Neural cell (in vitro differentiated cells): ENCODE measurements at regions not wholly inside any gene's neighbourhood (a gene's known extent, or its start where the extent isn't known, plus 50 kb on each side); places are given as distances from the start of the nearest gene placed in this dataset.

ENCODE experiments used
- H2AFZ ChIP-seq: fragments of 200-600, 300-800 bp; sonication (generic), shearing (Covaris generic); 2 replicates; pipeline ENCODE4 v1.6.0; 2014; ENCODE audit warnings: low read depth, mild to moderate bottlenecking, antibody characterized with exemption, low read length, moderate library complexity
- H3F3A ChIP-seq: fragments of 200-600 bp; shearing (Covaris generic); 2 replicates; pipeline ENCODE4 v1.6.1; 2016; ENCODE audit warnings: mild to moderate bottlenecking, moderate library complexity, mixed read lengths, antibody characterized with exemption, low read length; ENCODE audit not compliant: insufficient read depth, poor library complexity, severe bottlenecking
- H3K27ac ChIP-seq: fragments of 200-600, 300-800 bp; sonication (generic), shearing (Covaris generic); 2 replicates; pipeline ENCODE4 v1.5.1; 2014; ENCODE audit warnings: mild to moderate bottlenecking, low read length, moderate library complexity
- H3K27me3 ChIP-seq: fragments of 300-800, 200-600 bp; sonication (generic), shearing (Covaris generic); 2 replicates; pipeline ENCODE4 v1.6.0; 2014; ENCODE audit warnings: mild to moderate bottlenecking, low read depth, low read length, moderate library complexity; ENCODE audit not compliant: insufficient read depth
- H3K36me3 ChIP-seq: fragments of 300-800, 200-600 bp; sonication (generic), shearing (Covaris generic); 2 replicates; pipeline ENCODE4 v1.5.1; 2014; ENCODE audit warnings: mild to moderate bottlenecking, antibody characterized with exemption, low read length, moderate library complexity; ENCODE audit not compliant: insufficient read depth
- H3K4me2 ChIP-seq: fragments of 300-800, 200-600 bp; sonication (generic), shearing (Covaris generic); 2 replicates; pipeline ENCODE4 v1.6.0; 2014; ENCODE audit warnings: mild to moderate bottlenecking, low read length
- H3K4me3 ChIP-seq: fragments of 300-800, 200-600 bp; sonication (generic), shearing (Covaris generic); 2 replicates; pipeline ENCODE4 v1.5.1; 2014; ENCODE audit warnings: mild to moderate bottlenecking, low read length, moderate library complexity
- H3K79me2 ChIP-seq: fragments of 200-600 bp; shearing (Covaris generic); replicated peaks from 2 replicates; pipeline ENCODE4 v1.6.0; 2014; ENCODE audit warnings: mild to moderate bottlenecking, low read length, moderate library complexity; ENCODE audit not compliant: insufficient read depth
- H3K9ac ChIP-seq: fragments of 300-800, 200-600 bp; sonication (generic), shearing (Covaris generic); 2 replicates; pipeline ENCODE4 v1.6.1; 2016; ENCODE audit warnings: mild to moderate bottlenecking, low read length, mixed read lengths
- H3K9me2 ChIP-seq: fragments of 200-600 bp; shearing (Covaris generic); 2 replicates; pipeline ENCODE4 v1.6.1; 2016; ENCODE audit warnings: mild to moderate bottlenecking, low read length, mixed read lengths; ENCODE audit not compliant: insufficient read depth
- H3K9me3 ChIP-seq: fragments of 200-600, 300-800 bp; sonication (generic), shearing (Covaris generic); 2 replicates; pipeline ENCODE4 v1.6.1; 2016; ENCODE audit warnings: mild to moderate bottlenecking, mixed run types, low read length, moderate library complexity, mixed read lengths
- H4K20me1 ChIP-seq: fragments of 200-600 bp; shearing (Covaris generic); 2 replicates; pipeline ENCODE4 v1.6.1; 2016; ENCODE audit warnings: mild to moderate bottlenecking, mixed run types; ENCODE audit not compliant: insufficient read depth
- EP300 ChIP-seq: fragments of 450-650 bp; conservative IDR thresholded peaks from 2 replicates; pipeline ENCODE4 v1.6.1; 2014; ENCODE audit warnings: antibody characterized with exemption, mild to moderate bottlenecking, moderate library complexity; ENCODE audit not compliant: poor library complexity, severe bottlenecking
- EZH2 ChIP-seq: fragments of 200-600, 300-800 bp; shearing (Covaris generic), sonication (generic); IDR thresholded peaks from 2 replicates; pipeline ENCODE4 v1.6.1; 2014; ENCODE audit warnings: antibody characterized with exemption, low read length, borderline replicate concordance, mild to moderate bottlenecking; ENCODE audit not compliant: insufficient read depth, poor library complexity, severe bottlenecking
- MXI1 ChIP-seq: fragments of 450-650 bp; conservative IDR thresholded peaks from 2 replicates; pipeline ENCODE4 v1.6.1; 2014; ENCODE audit warnings: antibody characterized with exemption, mild to moderate bottlenecking; ENCODE audit not compliant: poor library complexity, severe bottlenecking
- POLR2AphosphoS5 ChIP-seq: IDR thresholded peaks from 2 replicates; pipeline ENCODE4 v1.6.1; 2012
- RAD21 ChIP-seq: fragments of 450-650 bp; conservative IDR thresholded peaks from 2 replicates; pipeline ENCODE4 v1.6.1; 2014; ENCODE audit warnings: antibody characterized with exemption, mild to moderate bottlenecking, moderate library complexity
- SMC3 ChIP-seq: fragments of 450-650 bp; conservative IDR thresholded peaks from 2 replicates; pipeline ENCODE4 v1.6.1; 2014; ENCODE audit warnings: antibody characterized with exemption, mild to moderate bottlenecking, moderate library complexity; ENCODE audit not compliant: poor library complexity
- TAF1 ChIP-seq: IDR thresholded peaks from 2 replicates; pipeline ENCODE4 v1.6.1; 2012; ENCODE audit warnings: low read depth
- TF ChIP-seq, protein P1 (sequence below): fragments of 450-650 bp; IDR thresholded peaks from 2 replicates; pipeline ENCODE4 v1.5.1; 2014; ENCODE audit warnings: antibody characterized with exemption, mild to moderate bottlenecking, moderate library complexity; ENCODE audit not compliant: poor library complexity, severe bottlenecking
- TF ChIP-seq, protein P2 (sequence below): IDR thresholded peaks from 2 replicates; pipeline ENCODE4 v1.6.1; 2012; ENCODE audit warnings: borderline replicate concordance

DNA sequence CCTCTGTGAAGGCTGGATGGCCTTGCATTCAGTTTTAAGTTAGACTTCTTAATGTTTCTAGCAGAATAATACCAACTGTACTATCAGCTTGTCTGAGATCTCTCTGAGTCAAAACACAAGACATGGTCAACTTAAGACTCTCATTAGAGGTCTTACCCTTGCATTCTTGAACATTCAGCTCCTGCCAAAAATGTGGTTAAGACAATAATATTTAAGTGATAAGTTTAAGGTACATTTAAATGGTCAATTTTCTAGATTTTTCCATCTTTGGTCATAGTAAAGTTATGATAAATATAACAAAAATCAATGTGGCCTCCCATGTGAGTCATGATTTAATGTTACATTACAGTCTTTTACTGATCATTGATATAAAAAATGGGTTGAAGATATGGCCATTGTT lies 75.0 kb downstream of the NR2F1 start:
- Histone ChIP-seq H3K27ac (no peak overlapping the region), H3K27me3 (no peaks in the 10 kb centered on the region), H3F3A (no peaks in the 10 kb centered on the region), H3K9me3 (no peaks in the 10 kb centered on the region), H3K4me3 (no peak overlapping the region), H3K4me2 (no peak overlapping the region), H3K9ac (no peak overlapping the region), H3K36me3 (no peaks in the 10 kb centered on the region), H3K9me2 (no peaks in the 10 kb centered on the region), H3K79me2 (no peaks in the 10 kb centered on the region), H2AFZ (no peak overlapping the region), H4K20me1 (no peaks in the 10 kb centered on the region)
- TF ChIP-seq RAD21: no peak
- TF ChIP-seq EZH2: no peak
- TF ChIP-seq TAF1: no peak
- TF ChIP-seq MXI1: no peak
- TF ChIP-seq EP300: no peak
- no peak for TF ChIP-seq POLR2AphosphoS5

DNA sequence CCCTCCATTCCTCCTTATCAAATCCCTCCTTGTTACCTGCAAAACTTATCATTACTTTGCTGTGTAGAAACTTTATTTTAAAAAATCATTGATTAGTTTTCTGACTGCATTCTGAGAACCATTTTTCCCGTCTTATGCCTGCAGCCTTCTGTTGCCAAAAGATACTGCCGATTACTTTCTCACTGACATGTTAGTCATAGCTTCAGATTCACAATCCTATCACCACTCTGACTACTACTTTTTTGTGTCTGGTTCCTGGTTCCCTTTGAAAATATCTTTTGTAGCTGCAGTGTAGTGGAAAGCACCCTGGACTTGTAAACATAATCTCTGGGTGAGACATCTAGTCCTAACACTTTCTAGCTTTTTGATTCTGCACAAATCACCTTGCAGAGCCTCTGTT lies 71.7 kb downstream of the NR2F1 start:
- Histone ChIP-seq H3K36me3 (no peaks in the 10 kb centered on the region), H4K20me1 (no peaks in the 10 kb centered on the region), H3K9ac (no peak overlapping the region), H3K27ac (no peak overlapping the region), H3F3A (no peaks in the 10 kb centered on the region), H3K9me2 (no peaks in the 10 kb centered on the region), H3K27me3 (no peaks in the 10 kb centered on the region), H3K4me3 (no peak overlapping the region), H3K4me2 (no peak overlapping the region), H3K9me3 (no peaks in the 10 kb centered on the region), H3K79me2 (no peaks in the 10 kb centered on the region), H2AFZ (no peak overlapping the region)
- TF ChIP-seq RAD21 (no peak), SMC3 (no peak), EP300 (no peak), TAF1 (no peak), MXI1 (no peak), EZH2 (no peak), POLR2AphosphoS5 (no peak)
- TF ChIP-seq, protein P1, sequence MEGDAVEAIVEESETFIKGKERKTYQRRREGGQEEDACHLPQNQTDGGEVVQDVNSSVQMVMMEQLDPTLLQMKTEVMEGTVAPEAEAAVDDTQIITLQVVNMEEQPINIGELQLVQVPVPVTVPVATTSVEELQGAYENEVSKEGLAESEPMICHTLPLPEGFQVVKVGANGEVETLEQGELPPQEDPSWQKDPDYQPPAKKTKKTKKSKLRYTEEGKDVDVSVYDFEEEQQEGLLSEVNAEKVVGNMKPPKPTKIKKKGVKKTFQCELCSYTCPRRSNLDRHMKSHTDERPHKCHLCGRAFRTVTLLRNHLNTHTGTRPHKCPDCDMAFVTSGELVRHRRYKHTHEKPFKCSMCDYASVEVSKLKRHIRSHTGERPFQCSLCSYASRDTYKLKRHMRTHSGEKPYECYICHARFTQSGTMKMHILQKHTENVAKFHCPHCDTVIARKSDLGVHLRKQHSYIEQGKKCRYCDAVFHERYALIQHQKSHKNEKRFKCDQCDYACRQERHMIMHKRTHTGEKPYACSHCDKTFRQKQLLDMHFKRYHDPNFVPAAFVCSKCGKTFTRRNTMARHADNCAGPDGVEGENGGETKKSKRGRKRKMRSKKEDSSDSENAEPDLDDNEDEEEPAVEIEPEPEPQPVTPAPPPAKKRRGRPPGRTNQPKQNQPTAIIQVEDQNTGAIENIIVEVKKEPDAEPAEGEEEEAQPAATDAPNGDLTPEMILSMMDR: no peak
- TF ChIP-seq, protein P2, sequence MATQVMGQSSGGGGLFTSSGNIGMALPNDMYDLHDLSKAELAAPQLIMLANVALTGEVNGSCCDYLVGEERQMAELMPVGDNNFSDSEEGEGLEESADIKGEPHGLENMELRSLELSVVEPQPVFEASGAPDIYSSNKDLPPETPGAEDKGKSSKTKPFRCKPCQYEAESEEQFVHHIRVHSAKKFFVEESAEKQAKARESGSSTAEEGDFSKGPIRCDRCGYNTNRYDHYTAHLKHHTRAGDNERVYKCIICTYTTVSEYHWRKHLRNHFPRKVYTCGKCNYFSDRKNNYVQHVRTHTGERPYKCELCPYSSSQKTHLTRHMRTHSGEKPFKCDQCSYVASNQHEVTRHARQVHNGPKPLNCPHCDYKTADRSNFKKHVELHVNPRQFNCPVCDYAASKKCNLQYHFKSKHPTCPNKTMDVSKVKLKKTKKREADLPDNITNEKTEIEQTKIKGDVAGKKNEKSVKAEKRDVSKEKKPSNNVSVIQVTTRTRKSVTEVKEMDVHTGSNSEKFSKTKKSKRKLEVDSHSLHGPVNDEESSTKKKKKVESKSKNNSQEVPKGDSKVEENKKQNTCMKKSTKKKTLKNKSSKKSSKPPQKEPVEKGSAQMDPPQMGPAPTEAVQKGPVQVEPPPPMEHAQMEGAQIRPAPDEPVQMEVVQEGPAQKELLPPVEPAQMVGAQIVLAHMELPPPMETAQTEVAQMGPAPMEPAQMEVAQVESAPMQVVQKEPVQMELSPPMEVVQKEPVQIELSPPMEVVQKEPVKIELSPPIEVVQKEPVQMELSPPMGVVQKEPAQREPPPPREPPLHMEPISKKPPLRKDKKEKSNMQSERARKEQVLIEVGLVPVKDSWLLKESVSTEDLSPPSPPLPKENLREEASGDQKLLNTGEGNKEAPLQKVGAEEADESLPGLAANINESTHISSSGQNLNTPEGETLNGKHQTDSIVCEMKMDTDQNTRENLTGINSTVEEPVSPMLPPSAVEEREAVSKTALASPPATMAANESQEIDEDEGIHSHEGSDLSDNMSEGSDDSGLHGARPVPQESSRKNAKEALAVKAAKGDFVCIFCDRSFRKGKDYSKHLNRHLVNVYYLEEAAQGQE: no peak
